GM23338 (cell line): ENCODE measurements at regions not wholly inside any gene's neighbourhood (a gene's known extent, or its start where the extent isn't known, plus 50 kb on each side); places are given as distances from the start of the nearest gene placed in this dataset.

Experiments used
- ATAC-seq: fragments of 200-7000 bp; cut with Tn5 transposase; 3 replicates; pipeline ENCODE4 v1.9.1; 2020
- DNase-seq: peaks from one replicate; pipeline ENCODE4 v3.0.0-alpha.2; 2015; ENCODE audit warnings: low spot score
- H2AFZ ChIP-seq: fragments of 200-600 bp; sonication (generic); 2 replicates; pipeline ENCODE4 v1.8.0; 2016; ENCODE audit warnings: antibody characterized with exemption, mild to moderate bottlenecking, moderate library complexity
- H3F3A ChIP-seq: fragments of 200-600 bp; sonication (generic); replicated peaks from 2 replicates; pipeline ENCODE4 v1.8.0; 2017; ENCODE audit warnings: antibody characterized with exemption, mixed run types, low read depth
- H3K27ac ChIP-seq: fragments of 200-600 bp; sonication (generic); 2 replicates; pipeline ENCODE4 v1.6.1; 2016; ENCODE audit warnings: low read depth
- H3K27me3 ChIP-seq: fragments of 200-600 bp; sonication (generic); 2 replicates; pipeline ENCODE4 v1.8.0; 2016; ENCODE audit warnings: mild to moderate bottlenecking, mixed run types, moderate library complexity; ENCODE audit not compliant: insufficient read depth
- H3K36me3 ChIP-seq: fragments of 200-600 bp; sonication (generic); 2 replicates; pipeline ENCODE4 v1.8.0; 2016; ENCODE audit warnings: mild to moderate bottlenecking; ENCODE audit not compliant: insufficient read depth
- H3K4me1 ChIP-seq: fragments of 200-600 bp; sonication (generic); 2 replicates; pipeline ENCODE4 v1.8.0; 2016; ENCODE audit warnings: mild to moderate bottlenecking, moderate library complexity; ENCODE audit not compliant: insufficient read depth
- H3K4me2 ChIP-seq: fragments of 200-600 bp; sonication (generic); 2 replicates; pipeline ENCODE4 v1.7.1; 2017; ENCODE audit warnings: mixed run types
- H3K4me3 ChIP-seq: fragments of 200-600 bp; sonication (generic); 2 replicates; pipeline ENCODE4 v1.6.1; 2016; ENCODE audit warnings: mixed run types
- H3K79me2 ChIP-seq: fragments of 200-600 bp; sonication (generic); replicated peaks from 2 replicates; pipeline ENCODE4 v1.8.0; 2017; ENCODE audit warnings: mild to moderate bottlenecking; ENCODE audit not compliant: insufficient read depth
- H3K9me2 ChIP-seq: fragments of 200-600 bp; sonication (generic); 2 replicates; pipeline ENCODE4 v1.8.0; 2017; ENCODE audit not compliant: insufficient read depth
- H4K20me1 ChIP-seq: fragments of 200-600 bp; sonication (generic); replicated peaks from 2 replicates; pipeline ENCODE4 v1.8.0; 2017; ENCODE audit warnings: mild to moderate bottlenecking; ENCODE audit not compliant: insufficient read depth
- H3K27ac Mint-ChIP-seq: 2 replicates; pipeline ENCODE4 v1.8.0; 2020; ENCODE audit warnings: inconsistent platforms, mild to moderate bottlenecking, moderate library complexity, mixed read lengths
- H3K27me3 Mint-ChIP-seq: 3 replicates; pipeline ENCODE4 v1.8.0; 2022; ENCODE audit warnings: low read depth, mild to moderate bottlenecking, moderate library complexity, mixed read lengths, inconsistent platforms; ENCODE audit not compliant: insufficient read depth, poor library complexity
- H3K36me3 Mint-ChIP-seq: 3 replicates; pipeline ENCODE4 v1.8.0; 2021; ENCODE audit warnings: low read depth, mild to moderate bottlenecking, inconsistent platforms, moderate library complexity, mixed read lengths
- H3K4me1 Mint-ChIP-seq: 3 replicates; pipeline ENCODE4 v1.8.0; 2020; ENCODE audit warnings: mild to moderate bottlenecking, inconsistent platforms, mixed read lengths
- H3K4me3 Mint-ChIP-seq: 3 replicates; pipeline ENCODE4 v1.8.0; 2021; ENCODE audit warnings: moderate library complexity, mild to moderate bottlenecking, inconsistent platforms, mixed read lengths
- H3K9me3 Mint-ChIP-seq: 3 replicates; pipeline ENCODE4 v1.8.0; 2020; ENCODE audit warnings: moderate library complexity, mild to moderate bottlenecking, inconsistent platforms, mixed read lengths
- CREB1 ChIP-seq: fragments of 250-450 bp; sonication (Bioruptor Pico); IDR thresholded peaks from 2 replicates; pipeline ENCODE4 v1.5.0; 2020; ENCODE audit warnings: low read depth, mild to moderate bottlenecking, moderate library complexity
- ETS1 ChIP-seq: IDR thresholded peaks from 2 replicates; pipeline ENCODE4 v1.6.1; 2016; ENCODE audit warnings: antibody characterized with exemption
- EZH2 ChIP-seq: fragments of 200-600 bp; sonication (generic); IDR thresholded peaks from one replicate; pipeline ENCODE4 v1.8.0; 2017; ENCODE audit warnings: antibody characterized with exemption, mild to moderate bottlenecking, low read depth; ENCODE audit not compliant: unreplicated experiment
- EZH2phosphoT487 ChIP-seq: fragments of 200-600 bp; sonication (generic); IDR thresholded peaks from one replicate; pipeline ENCODE4 v1.8.1; 2018; ENCODE audit warnings: antibody characterized with exemption; ENCODE audit not compliant: unreplicated experiment
- NANOG ChIP-seq: IDR thresholded peaks from 2 replicates; pipeline ENCODE4 v1.6.1; 2016; ENCODE audit warnings: antibody characterized with exemption, borderline replicate concordance
- REST ChIP-seq: IDR thresholded peaks from one replicate; pipeline ENCODE4 v1.6.1; 2018; ENCODE audit warnings: antibody characterized with exemption; ENCODE audit not compliant: unreplicated experiment
- STAT1 ChIP-seq: IDR thresholded peaks from one replicate; pipeline ENCODE4 v1.6.1; 2016; ENCODE audit warnings: antibody characterized with exemption; ENCODE audit not compliant: unreplicated experiment
- ZNF114 ChIP-seq: fragments of 250-450 bp; sonication (Bioruptor Pico); IDR thresholded peaks from 2 replicates; pipeline ENCODE4 v1.5.0; 2020; ENCODE audit warnings: mild to moderate bottlenecking, moderate library complexity
- ZNF331 ChIP-seq: fragments of 250-450 bp; sonication (Bioruptor Pico); IDR thresholded peaks from 2 replicates; pipeline ENCODE4 v1.5.0; 2020; ENCODE audit warnings: low read depth, mild to moderate bottlenecking, moderate library complexity
- ZNF462 ChIP-seq: fragments of 250-450 bp; sonication (Bioruptor Pico); IDR thresholded peaks from 2 replicates; pipeline ENCODE4 v1.5.0; 2020; ENCODE audit warnings: mild to moderate bottlenecking, moderate library complexity

- H3K4me3 Mint-ChIP-seq = no peak overlapping the region
- H3K27ac ChIP-seq = no peak overlapping the region
- no peaks in the 10 kb centered on the region for H4K20me1 ChIP-seq
- no peaks in the 10 kb centered on the region for H3K79me2 ChIP-seq
- TF ChIP-seq STAT1 (no peak), REST (no peak), ZNF462 (CRISPR knock-in tag) (no peak), ETS1 (no peak), CREB1 (CRISPR knock-in tag) (no peak), ZNF114 (no peak), EZH2phosphoT487 (no peak), EZH2 (no peak), NANOG (no peak), ZNF331 (CRISPR knock-in tag) (no peak)
- H3K27me3 Mint-ChIP-seq = no peaks in the 10 kb centered on the region
- H3K4me1 Mint-ChIP-seq = peaks cover 16% of the 10 kb centered on the region; the same call in 2 of the 3 replicates
- H3K4me3 ChIP-seq = no peak overlapping the region
- no peaks in the 10 kb centered on the region for H3F3A ChIP-seq
- no peaks in the 10 kb centered on the region; the same call in 1 of the 2 replicates for H3K4me1 ChIP-seq
- no peak for ATAC-seq
- no peak overlapping the region for H3K27ac Mint-ChIP-seq
- peaks cover 4% of the 10 kb centered on the region; the same call in 1 of the 2 replicates for H3K36me3 ChIP-seq
- H3K4me2 ChIP-seq = no peak overlapping the region
- H3K36me3 Mint-ChIP-seq = peaks cover 7% of the 10 kb centered on the region; the same call in 2 of the 3 replicates
- H3K9me2 ChIP-seq = no peaks in the 10 kb centered on the region
- peaks cover 9% of the 10 kb centered on the region for H3K9me3 Mint-ChIP-seq
- no peak overlapping the region for H2AFZ ChIP-seq
- H3K27me3 ChIP-seq = no peaks in the 10 kb centered on the region
- DNase-seq = no peak
Observed at GRCh38 chr6:133128191-133128590, 113.0 kb upstream of the EYA4 start.
